H9 (cell line): ENCODE measurements at regions not wholly inside any gene's neighbourhood (a gene's known extent, or its start where the extent isn't known, plus 50 kb on each side); places are given as distances from the start of the nearest gene placed in this dataset.

ENCODE experiments used
- DNase-seq: peaks from one replicate; pipeline ENCODE4 v3.0.0-alpha.2; 2017
- H2AFZ ChIP-seq: one replicate; pipeline ENCODE4 v1.6.1; 2013; ENCODE audit warnings: mild to moderate bottlenecking, low read length, control low read depth, moderate library complexity
- H2AK5ac ChIP-seq: 2 replicates; pipeline ENCODE4 v1.6.1; 2013; ENCODE audit warnings: low read length, control low read depth, mixed read lengths; ENCODE audit not compliant: insufficient read length
- H2BK120ac ChIP-seq: one replicate; pipeline ENCODE4 v1.6.1; 2013; ENCODE audit warnings: low read depth, mild to moderate bottlenecking, low read length, control low read depth, inconsistent platforms; ENCODE audit not compliant: poor library complexity, severe bottlenecking
- H2BK12ac ChIP-seq: 2 replicates; pipeline ENCODE4 v1.6.1; 2013; ENCODE audit warnings: low read length, control low read depth, mixed read lengths, low read depth; ENCODE audit not compliant: insufficient read length
- H2BK15ac ChIP-seq: 2 replicates; pipeline ENCODE4 v1.6.1; 2013; ENCODE audit warnings: low read depth, low read length, control low read depth
- H2BK20ac ChIP-seq: one replicate; pipeline ENCODE4 v1.6.1; 2013; ENCODE audit warnings: low read depth, mild to moderate bottlenecking, low read length, control low read depth, inconsistent platforms; ENCODE audit not compliant: poor library complexity, severe bottlenecking
- H2BK5ac ChIP-seq: 2 replicates; pipeline ENCODE4 v1.6.1; 2013; ENCODE audit warnings: low read length, control low read depth, mixed read lengths; ENCODE audit not compliant: insufficient read length
- H3K14ac ChIP-seq: 2 replicates; pipeline ENCODE4 v1.6.1; 2013; ENCODE audit warnings: low read length, control low read depth; ENCODE audit not compliant: insufficient read depth
- H3K18ac ChIP-seq: 2 replicates; pipeline ENCODE4 v1.6.1; 2013; ENCODE audit warnings: low read depth, mild to moderate bottlenecking, mixed read lengths, low read length, control low read depth; ENCODE audit not compliant: insufficient read length
- H3K23ac ChIP-seq: 2 replicates; pipeline ENCODE4 v1.6.1; 2013; ENCODE audit warnings: low read length, control low read depth, mixed read lengths, low read depth; ENCODE audit not compliant: insufficient read length
- H3K23me2 ChIP-seq: 2 replicates; pipeline ENCODE4 v1.6.1; 2013; ENCODE audit warnings: low read depth, mild to moderate bottlenecking, mixed read lengths, low read length, control low read depth; ENCODE audit not compliant: insufficient read length, poor library complexity, severe bottlenecking
- H3K27ac ChIP-seq: 2 replicates; pipeline ENCODE4 v1.5.1; 2013; ENCODE audit warnings: low read length, control low read depth, mixed read lengths, low read depth; ENCODE audit not compliant: insufficient read length
- H3K27me3 ChIP-seq: 2 replicates; pipeline ENCODE4 v1.6.1; 2013; ENCODE audit warnings: low read length, control low read depth, inconsistent platforms; ENCODE audit not compliant: insufficient read depth
- H3K4ac ChIP-seq: 2 replicates; pipeline ENCODE4 v1.6.1; 2013; ENCODE audit warnings: low read depth, mild to moderate bottlenecking, control low read depth, inconsistent platforms, low read length, moderate library complexity
- H3K4me1 ChIP-seq: 2 replicates; pipeline ENCODE4 v1.6.1; 2013; ENCODE audit warnings: low read length, control low read depth, inconsistent platforms; ENCODE audit not compliant: insufficient read depth
- H3K4me2 ChIP-seq: 2 replicates; pipeline ENCODE4 v1.6.1; 2013; ENCODE audit warnings: low read length, control low read depth, mixed read lengths; ENCODE audit not compliant: insufficient read length, insufficient read depth
- H3K56ac ChIP-seq: 2 replicates; pipeline ENCODE4 v1.6.1; 2013; ENCODE audit warnings: low read depth, mild to moderate bottlenecking, mixed read lengths, low read length, control low read depth; ENCODE audit not compliant: insufficient read length
- H3K79me1 ChIP-seq: 2 replicates; pipeline ENCODE4 v1.6.1; 2013; ENCODE audit warnings: low read depth, mild to moderate bottlenecking, moderate library complexity, low read length, control low read depth, inconsistent platforms; ENCODE audit not compliant: insufficient read depth, poor library complexity, severe bottlenecking
- H3K79me2 ChIP-seq: 2 replicates; pipeline ENCODE4 v1.6.1; 2013; ENCODE audit warnings: low read length, control low read depth, inconsistent platforms; ENCODE audit not compliant: insufficient read depth
- H3K9ac ChIP-seq: 2 replicates; pipeline ENCODE4 v1.6.1; 2013; ENCODE audit warnings: low read length, control low read depth, mixed read lengths; ENCODE audit not compliant: insufficient read length; ENCODE audit errors: extremely low read depth
- H3K9me3 ChIP-seq: one replicate; pipeline ENCODE4 v1.6.1; 2013; ENCODE audit warnings: low read depth, low read length, inconsistent platforms; ENCODE audit not compliant: control insufficient read depth
- H3T11ph ChIP-seq: one replicate; pipeline ENCODE4 v1.6.1; 2013; ENCODE audit warnings: mild to moderate bottlenecking, low read length, control low read depth, inconsistent platforms
- H4K20me1 ChIP-seq: one replicate; pipeline ENCODE4 v1.6.1; 2013; ENCODE audit not compliant: control insufficient read depth, insufficient read length, insufficient read depth
- H4K5ac ChIP-seq: 2 replicates; pipeline ENCODE4 v1.6.1; 2013; ENCODE audit warnings: low read depth, mild to moderate bottlenecking, mixed read lengths, low read length, control low read depth; ENCODE audit not compliant: insufficient read length
- H4K8ac ChIP-seq: replicated peaks from 2 replicates; pipeline ENCODE4 v1.6.1; 2013; ENCODE audit warnings: low read length, control low read depth, mixed read lengths, low read depth; ENCODE audit not compliant: insufficient read length
- H4K91ac ChIP-seq: 2 replicates; pipeline ENCODE4 v1.6.1; 2013; ENCODE audit warnings: low read depth, mild to moderate bottlenecking, moderate library complexity, mixed read lengths, low read length, control low read depth; ENCODE audit not compliant: insufficient read length
- H3K27ac Mint-ChIP-seq, 3 experiments: 2 replicates in 2 of 3; 3 replicates in 1 of 3; pipeline ENCODE4 v1.8.0; 2020 to 2021; ENCODE audit warnings: mixed read lengths in 3 of 3, mild to moderate bottlenecking in 1 of 3, moderate library complexity in 1 of 3
- H3K27me3 Mint-ChIP-seq: 2 replicates; pipeline ENCODE4 v1.8.0; 2021; ENCODE audit warnings: low read depth, mild to moderate bottlenecking, moderate library complexity, mixed read lengths
- H3K36me3 Mint-ChIP-seq, 3 experiments: 2 replicates in 2 of 3; 3 replicates in 1 of 3; pipeline ENCODE4 v1.8.0; 2020 to 2021; ENCODE audit warnings: low read depth in 3 of 3, mixed read lengths in 3 of 3; ENCODE audit not compliant: insufficient read depth in 1 of 3
- H3K4me1 Mint-ChIP-seq, 2 experiments: 2 replicates each; pipeline ENCODE4 v1.8.0; 2020; ENCODE audit warnings: mixed read lengths in 2 of 2
- H3K4me3 Mint-ChIP-seq, 2 experiments: 2 replicates in 1 of 2; 3 replicates in 1 of 2; pipeline ENCODE4 v1.8.0; 2020 to 2021; ENCODE audit warnings: mild to moderate bottlenecking in 2 of 2, mixed read lengths in 2 of 2, moderate library complexity in 1 of 2
- H3K9me3 Mint-ChIP-seq, 2 experiments: 2 replicates in 1 of 2; 3 replicates in 1 of 2; pipeline ENCODE4 v1.8.0; 2020; ENCODE audit warnings: mild to moderate bottlenecking in 2 of 2, mixed read lengths in 2 of 2, moderate library complexity in 1 of 2
- WGBS: extraction: QIAGEN DNeasy Blood & Tissue Kit; methylation state at CpG from one replicate; pipeline ENCODE4 v1.1.7; 2013; ENCODE audit warnings: missing lambda C conversion rate, low lambda C conversion rate, mixed read lengths; ENCODE audit not compliant: insufficient read length; ENCODE audit errors: extremely low coverage; 5-methylcytosine and 5-hydroxymethylcytosine counted together
- TF ChIP-seq, protein P1 (sequence below): fragments of 200-600 bp; sonication (generic); conservative IDR thresholded peaks from 3 replicates; pipeline ENCODE4 v1.8.0; 2021; ENCODE audit warnings: antibody characterized with exemption, mild to moderate bottlenecking

DNA sequence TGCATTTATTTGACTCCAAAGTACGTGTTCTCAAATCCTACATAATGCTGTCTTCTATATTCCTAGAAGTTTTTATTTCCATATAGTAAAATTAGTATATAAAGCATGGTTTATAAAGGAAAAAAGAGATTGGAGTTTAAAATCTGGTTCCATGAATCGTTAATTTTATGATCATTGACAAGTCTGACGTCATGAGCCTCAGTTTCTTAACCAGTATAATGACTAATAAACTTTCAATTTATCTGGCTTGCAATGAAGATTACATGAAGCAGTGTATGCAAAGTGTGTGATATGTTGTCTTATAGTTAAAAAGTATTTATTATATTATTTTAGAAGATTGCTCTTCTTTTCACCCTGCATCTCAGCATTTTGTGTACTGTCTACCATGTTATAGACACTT lies 421.4 kb upstream of the LRRC7 start:
- no peak overlapping the region for H2BK120ac ChIP-seq
- H3K4me1 Mint-ChIP-seq: peaks cover 11 to 15% of the 10 kb centered on the region in 2 experiments
- H3T11ph ChIP-seq: no peak overlapping the region
- H2BK12ac ChIP-seq: no peak overlapping the region
- peaks cover 3% of the 10 kb centered on the region in 2 experiments; a peak in 4 of 5 replicates for H3K9me3 Mint-ChIP-seq
- no peak overlapping the region for H3K18ac ChIP-seq
- no peak for DNase-seq
- H3K36me3 Mint-ChIP-seq: peaks cover 0 to 2% (median 0%) of the 10 kb centered on the region in 3 experiments; a peak in 1 of 7 replicates
- H3K4me2 ChIP-seq: no peak overlapping the region
- no peaks in the 10 kb centered on the region for H3K79me1 ChIP-seq
- WGBS: no CpG with 5 or more reads among the region's 3 CpGs
- H4K91ac ChIP-seq: no peak overlapping the region
- H3K27me3 ChIP-seq: no peaks in the 10 kb centered on the region
- no peak overlapping the region for H3K4me3 Mint-ChIP-seq
- no peak overlapping the region for H4K5ac ChIP-seq
- H3K9me3 ChIP-seq: no peaks in the 10 kb centered on the region
- no peak overlapping the region for H3K56ac ChIP-seq
- no peak overlapping the region for H3K27ac Mint-ChIP-seq
- H2AFZ ChIP-seq: no peak overlapping the region
- no peaks in the 10 kb centered on the region for H3K23me2 ChIP-seq
- H3K4ac ChIP-seq: no peak overlapping the region
- no peak overlapping the region for H4K8ac ChIP-seq
- no peaks in the 10 kb centered on the region for H4K20me1 ChIP-seq
- H3K4me1 ChIP-seq: no peaks in the 10 kb centered on the region; the same call in 1 of the 2 replicates
- no peak overlapping the region for H3K9ac ChIP-seq
- H2BK5ac ChIP-seq: no peak overlapping the region
- no peak overlapping the region for H2BK15ac ChIP-seq
- H3K14ac ChIP-seq: no peak overlapping the region
- H2AK5ac ChIP-seq: no peak overlapping the region
- no peak overlapping the region for H3K23ac ChIP-seq
- no peaks in the 10 kb centered on the region for H3K79me2 ChIP-seq
- H3K27ac ChIP-seq: no peak overlapping the region
- no peaks in the 10 kb centered on the region for H3K27me3 Mint-ChIP-seq
- no peak overlapping the region for H2BK20ac ChIP-seq
- TF ChIP-seq, protein P1, sequence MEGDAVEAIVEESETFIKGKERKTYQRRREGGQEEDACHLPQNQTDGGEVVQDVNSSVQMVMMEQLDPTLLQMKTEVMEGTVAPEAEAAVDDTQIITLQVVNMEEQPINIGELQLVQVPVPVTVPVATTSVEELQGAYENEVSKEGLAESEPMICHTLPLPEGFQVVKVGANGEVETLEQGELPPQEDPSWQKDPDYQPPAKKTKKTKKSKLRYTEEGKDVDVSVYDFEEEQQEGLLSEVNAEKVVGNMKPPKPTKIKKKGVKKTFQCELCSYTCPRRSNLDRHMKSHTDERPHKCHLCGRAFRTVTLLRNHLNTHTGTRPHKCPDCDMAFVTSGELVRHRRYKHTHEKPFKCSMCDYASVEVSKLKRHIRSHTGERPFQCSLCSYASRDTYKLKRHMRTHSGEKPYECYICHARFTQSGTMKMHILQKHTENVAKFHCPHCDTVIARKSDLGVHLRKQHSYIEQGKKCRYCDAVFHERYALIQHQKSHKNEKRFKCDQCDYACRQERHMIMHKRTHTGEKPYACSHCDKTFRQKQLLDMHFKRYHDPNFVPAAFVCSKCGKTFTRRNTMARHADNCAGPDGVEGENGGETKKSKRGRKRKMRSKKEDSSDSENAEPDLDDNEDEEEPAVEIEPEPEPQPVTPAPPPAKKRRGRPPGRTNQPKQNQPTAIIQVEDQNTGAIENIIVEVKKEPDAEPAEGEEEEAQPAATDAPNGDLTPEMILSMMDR: no peak
